Heart right ventricle (tissue), 16 donors: ENCODE measurements at regions not wholly inside any gene's neighbourhood (a gene's known extent, or its start where the extent isn't known, plus 50 kb on each side); places are given as distances from the start of the nearest gene placed in this dataset.
A peak's percentile ranks its signal among the peaks of the same experiment; 100 is the strongest.

ENCODE experiments used
- ATAC-seq, 8 donors: fragments of 200-7000 bp; cut with Tn5 transposase; one replicate each; pipeline ENCODE4 v1.9.1; 2020; ENCODE audit warnings: mild to moderate bottlenecking in 8 of 8, moderate library complexity in 8 of 8, moderate number of reproducible peaks in 1 of 8
- DNase-seq, 2 donors: peaks; one replicate each; pipeline ENCODE4 v3.0.0-alpha.2; 2020
- H3K27ac ChIP-seq, 10 donors: fragments of 200-600 bp; sonication (generic) in 2 of 10; one replicate each; pipeline versions ENCODE4 v1.5.0 to v1.8.0; 2020 to 2022; ENCODE audit warnings: mild to moderate bottlenecking in 3 of 10
- H3K27me3 ChIP-seq, 7 donors: fragments of 200-600 bp; one replicate each; pipeline ENCODE4 v1.8.0; 2021 to 2022; ENCODE audit warnings: mild to moderate bottlenecking in 2 of 7
- H3K36me3 ChIP-seq, 9 donors: fragments of 200-600 bp; sonication (generic) in 1 of 9; one replicate each; pipeline versions ENCODE4 v1.5.0 to v1.8.0; 2020 to 2022; ENCODE audit warnings: mild to moderate bottlenecking in 2 of 9
- H3K4me1 ChIP-seq, 9 donors: fragments of 200-600 bp; sonication (generic) in 1 of 9; one replicate each; pipeline versions ENCODE4 v1.5.0 to v1.8.0; 2020 to 2022; ENCODE audit warnings: mild to moderate bottlenecking in 4 of 9
- H3K4me3 ChIP-seq, 10 donors: fragments of 200-600 bp; sonication (generic) in 2 of 10; one replicate each; pipeline versions ENCODE4 v1.5.0 to v1.8.0; 2020 to 2022; ENCODE audit warnings: mild to moderate bottlenecking in 7 of 10, moderate library complexity in 2 of 10
- H3K9me3 ChIP-seq, 11 donors: fragments of 200-600 bp in 10 of 11; sonication (generic) in 2 of 11; one replicate each; pipeline versions ENCODE4 v1.5.0 to v1.8.0; 2013 to 2022; ENCODE audit warnings: mild to moderate bottlenecking in 2 of 11, control low read depth in 1 of 11, moderate library complexity in 1 of 11
- WGBS, 2 donors: extraction: QIAGEN DNeasy Blood & Tissue Kit; methylation state at CpG; one replicate each; pipeline ENCODE4 v1.1.7; 2013; ENCODE audit warnings: inconsistent platforms in 1 of 2; 5-methylcytosine and 5-hydroxymethylcytosine counted together
- intact Hi-C, 10 donors: fragments of 100-400 bp; cut with DNase I; formaldehyde crosslinking; loops; one replicate each; pipeline versions ENCODE4 v1.11.1 to v1.14.2; 2022
- TF ChIP-seq, protein P1 (sequence below), 9 donors: fragments of 200-600 bp; sonication (generic) in 2 of 9; IDR thresholded peaks; one replicate each; pipeline versions ENCODE4 v1.5.0 to v1.8.0; 2021 to 2022; ENCODE audit warnings: antibody characterized with exemption in 9 of 9, mild to moderate bottlenecking in 5 of 9, moderate library complexity in 1 of 9
- donor health status: Arrhythmogenic right ventricular cardiomyopathy.
- donor health status: ischemic (EF 13 %, LVEDD 7.1; RV severe dilation, severe dysfunction).
- donor health status: healthy with polysubstance abuse.
- donor health status: DM: no; HTN: yes; CAD: no.
- donor health status: DM: no; HTN: no; CAD: no.
- donor health status: ischemic (EF 25% LVEDD 6.9; RV normal size, moderate dysfunction).
- donor health status: ischemic (EF 25% LVEDD 5.7; RV mildly dilated, moderate dysfunction).
- donor health status: healthy.
- donor health status: DM: yes; HTN: yes; CAD: no.
- donor health status: Ischemic cardiomyopathy.
- donor health status: ischemic (EF 35%, LVEDD 5.7; RV mildly dilated, moderate dysfunction).
- donor health status: nonischemic (EF 11% LVEDD 7.7; RV severe dilation, severe dysfunction).
- donor health status: DM: yes; HTN: yes; CAD: no.
- donor health status: PGD.
- donor health status: ischemic (EF 29% LVEDD 5.4; RV normal size, mild dysfunction).
- donor health status: nonischemic (EF 23%, LVEDD 6.1; RV moderate dilation, normal function).

DNA sequence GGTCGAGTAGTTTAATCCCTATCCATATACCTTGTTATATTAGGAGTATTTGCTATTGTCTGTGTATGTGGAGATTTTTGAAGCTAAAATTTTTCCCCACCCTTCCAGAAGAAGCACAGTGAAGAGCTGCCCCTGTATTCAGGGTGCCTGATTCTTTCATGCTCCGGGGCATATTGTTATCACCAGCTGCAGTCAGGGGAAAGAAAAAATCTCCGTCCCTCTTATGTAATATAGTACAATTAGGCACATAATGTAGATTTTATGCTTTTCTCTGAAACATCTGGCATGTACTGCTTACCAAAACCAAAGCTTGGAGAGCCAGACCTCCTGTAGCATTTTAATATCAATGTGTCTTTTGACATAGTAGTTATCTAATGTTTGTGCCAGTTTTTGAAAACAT, 214.9 kb upstream of the EDNRB start:
- TF ChIP-seq, protein P1, sequence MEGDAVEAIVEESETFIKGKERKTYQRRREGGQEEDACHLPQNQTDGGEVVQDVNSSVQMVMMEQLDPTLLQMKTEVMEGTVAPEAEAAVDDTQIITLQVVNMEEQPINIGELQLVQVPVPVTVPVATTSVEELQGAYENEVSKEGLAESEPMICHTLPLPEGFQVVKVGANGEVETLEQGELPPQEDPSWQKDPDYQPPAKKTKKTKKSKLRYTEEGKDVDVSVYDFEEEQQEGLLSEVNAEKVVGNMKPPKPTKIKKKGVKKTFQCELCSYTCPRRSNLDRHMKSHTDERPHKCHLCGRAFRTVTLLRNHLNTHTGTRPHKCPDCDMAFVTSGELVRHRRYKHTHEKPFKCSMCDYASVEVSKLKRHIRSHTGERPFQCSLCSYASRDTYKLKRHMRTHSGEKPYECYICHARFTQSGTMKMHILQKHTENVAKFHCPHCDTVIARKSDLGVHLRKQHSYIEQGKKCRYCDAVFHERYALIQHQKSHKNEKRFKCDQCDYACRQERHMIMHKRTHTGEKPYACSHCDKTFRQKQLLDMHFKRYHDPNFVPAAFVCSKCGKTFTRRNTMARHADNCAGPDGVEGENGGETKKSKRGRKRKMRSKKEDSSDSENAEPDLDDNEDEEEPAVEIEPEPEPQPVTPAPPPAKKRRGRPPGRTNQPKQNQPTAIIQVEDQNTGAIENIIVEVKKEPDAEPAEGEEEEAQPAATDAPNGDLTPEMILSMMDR (IDR thresholded peaks at IDR 0.05) = no peak

DNA sequence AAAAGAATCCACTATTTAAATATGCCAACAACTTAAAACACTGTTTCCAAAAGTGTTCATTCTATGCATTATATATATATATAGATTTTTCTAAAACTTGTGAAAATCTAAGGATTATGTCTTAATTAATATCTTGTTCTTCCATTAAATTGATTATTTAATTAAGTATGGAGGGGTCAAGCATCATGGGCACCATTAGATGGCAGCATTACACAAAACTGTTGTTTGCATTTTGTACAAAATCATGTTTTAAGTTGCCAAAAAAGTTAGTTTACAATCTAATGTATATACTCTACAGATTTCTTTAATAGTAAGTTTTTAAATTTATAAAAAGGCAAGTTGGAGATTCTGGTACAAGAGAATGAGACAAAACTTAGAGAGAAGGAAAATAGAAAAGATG, 213.2 kb upstream of the EDNRB start:
- Histone ChIP-seq H3K27me3 (peaks cover 0 to 7% (median 0%) of the 10 kb centered on the region in 7 donors), H3K36me3 (no peaks in the 10 kb centered on the region), H3K4me1 (no peaks in the 10 kb centered on the region), H3K9me3 (no peaks in the 10 kb centered on the region), H3K4me3 (no peak overlapping the region), H3K27ac (no peak overlapping the region)
- intact Hi-C loops = loop anchor here in 1 of 10 donors (2.0 kb wide), 1 partner anchor 843 kb away; no protein-coding TSS in a partner anchor
- TF ChIP-seq, protein P1 (IDR thresholded peaks at IDR 0.05) = peak in 1 of 9 donors; percentile 22
- ATAC-seq (no peak), DNase-seq (no peak)

More for the DNA sequence above, 214.9 kb upstream of the EDNRB start:
- Histone ChIP-seq H3K4me3 (no peak overlapping the region), H3K4me1 (peaks cover 0 to 6% (median 0%) of the 10 kb centered on the region in 9 donors), H3K27ac (no peak overlapping the region), H3K36me3 (no peaks in the 10 kb centered on the region), H3K27me3 (peaks cover 0 to 7% (median 0%) of the 10 kb centered on the region in 7 donors), H3K9me3 (no peaks in the 10 kb centered on the region)
- intact Hi-C loops = loop anchor here in 1 of 10 donors (2.0 kb wide), 1 partner anchor 841 kb away; no protein-coding TSS in a partner anchor
- 79% methylated on average over 3 of the region's 3 CpGs for WGBS, 2 donors
- DNase-seq (no peak), ATAC-seq (no peak)

DNA sequence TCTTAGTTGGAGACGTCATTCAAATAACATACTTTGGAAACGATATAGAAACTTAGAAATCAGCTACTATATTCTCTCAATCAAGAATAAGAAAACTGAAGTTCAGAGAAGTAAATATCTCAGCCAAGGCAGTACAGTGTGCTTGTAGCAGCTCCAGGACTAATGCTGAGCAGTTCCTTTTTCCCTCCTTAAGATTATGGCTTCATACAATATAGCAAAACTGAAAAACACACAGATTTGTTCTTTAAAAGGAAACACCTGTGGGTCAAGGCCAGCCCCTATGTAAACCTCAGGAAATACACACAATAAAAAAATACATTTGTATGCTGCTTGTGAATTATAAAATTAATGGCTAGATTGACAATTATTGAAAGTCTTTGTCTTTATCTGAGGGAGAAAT, 212.7 kb upstream of the EDNRB start:
- TF ChIP-seq, protein P1 (IDR thresholded peaks at IDR 0.05) = no peak
- ATAC-seq (no peak), DNase-seq (no peak)
- no peaks in the 10 kb centered on the region for H3K9me3 ChIP-seq
- intact Hi-C loops = no loop called here
- H3K36me3 ChIP-seq = no peaks in the 10 kb centered on the region
- 76 to 88% methylated on average over 2 of the region's 2 CpGs for WGBS, 2 donors
- no peaks in the 10 kb centered on the region for H3K4me1 ChIP-seq
- H3K27me3 ChIP-seq = peaks cover 0 to 7% (median 0%) of the 10 kb centered on the region in 7 donors
- H3K4me3 ChIP-seq = no peak overlapping the region
- H3K27ac ChIP-seq = no peak overlapping the region

DNA sequence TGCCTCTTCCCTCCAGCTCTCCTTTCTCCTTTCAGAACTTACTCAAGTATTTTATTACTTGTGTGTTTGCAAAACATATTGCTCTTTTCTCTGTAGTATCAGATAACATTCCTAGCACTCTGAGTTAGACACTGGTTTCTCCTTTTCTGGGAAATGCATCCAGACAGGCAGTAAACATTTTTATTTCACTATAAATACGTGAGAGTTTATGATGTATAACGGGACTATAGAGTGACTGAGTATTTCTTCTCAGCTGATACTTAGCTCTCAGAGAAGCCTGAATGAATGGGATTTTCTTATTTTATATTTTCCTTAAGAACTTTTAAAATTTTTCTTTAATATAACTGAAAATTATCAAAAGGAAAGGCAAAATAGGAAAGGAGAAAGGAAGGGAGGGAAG, 211.2 kb upstream of the EDNRB start:
- WGBS, 2 donors = 72 to 75% methylated on average over 2 of the region's 2 CpGs
- intact Hi-C loops = loop anchor here in 2 of 10 donors (10.0 kb wide), 1 partner anchor 205 kb away; no protein-coding TSS in a partner anchor
- ATAC-seq (no peak), DNase-seq (no peak)
- TF ChIP-seq, protein P1 (IDR thresholded peaks at IDR 0.05) = no peak
- no peaks in the 10 kb centered on the region for H3K36me3 ChIP-seq
- no peaks in the 10 kb centered on the region for H3K9me3 ChIP-seq
- H3K27me3 ChIP-seq = peaks cover 0 to 7% (median 0%) of the 10 kb centered on the region in 7 donors
- H3K27ac ChIP-seq = no peak overlapping the region
- no peak overlapping the region for H3K4me3 ChIP-seq
- H3K4me1 ChIP-seq = no peaks in the 10 kb centered on the region
